ENCODE measurements at regions not wholly inside any gene's neighbourhood (a gene's known extent, or its start where the extent isn't known, plus 50 kb on each side); places are given as distances from the start of the nearest gene placed in this dataset.

DNA sequence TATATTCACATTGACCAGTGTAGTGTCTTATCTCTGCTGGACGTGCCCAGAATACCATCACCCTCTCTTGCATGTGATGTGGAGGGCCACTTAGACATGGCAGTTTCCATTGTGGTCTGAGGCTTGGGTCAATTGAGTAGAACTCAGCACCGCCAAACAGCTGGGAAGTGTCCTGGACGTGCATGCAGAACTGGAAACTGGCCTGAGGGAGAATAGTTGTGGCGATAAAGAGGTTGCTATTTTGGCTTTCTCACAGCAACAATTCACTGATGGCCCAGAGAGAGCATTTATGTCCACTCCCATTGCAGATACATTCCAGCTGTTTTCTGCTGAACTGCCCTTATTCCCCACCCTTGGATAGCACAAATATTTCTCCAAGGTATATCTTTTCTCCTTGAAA, 210.1 kb upstream of the DAAM1 start:
- TF ChIP-seq, protein P1, sequence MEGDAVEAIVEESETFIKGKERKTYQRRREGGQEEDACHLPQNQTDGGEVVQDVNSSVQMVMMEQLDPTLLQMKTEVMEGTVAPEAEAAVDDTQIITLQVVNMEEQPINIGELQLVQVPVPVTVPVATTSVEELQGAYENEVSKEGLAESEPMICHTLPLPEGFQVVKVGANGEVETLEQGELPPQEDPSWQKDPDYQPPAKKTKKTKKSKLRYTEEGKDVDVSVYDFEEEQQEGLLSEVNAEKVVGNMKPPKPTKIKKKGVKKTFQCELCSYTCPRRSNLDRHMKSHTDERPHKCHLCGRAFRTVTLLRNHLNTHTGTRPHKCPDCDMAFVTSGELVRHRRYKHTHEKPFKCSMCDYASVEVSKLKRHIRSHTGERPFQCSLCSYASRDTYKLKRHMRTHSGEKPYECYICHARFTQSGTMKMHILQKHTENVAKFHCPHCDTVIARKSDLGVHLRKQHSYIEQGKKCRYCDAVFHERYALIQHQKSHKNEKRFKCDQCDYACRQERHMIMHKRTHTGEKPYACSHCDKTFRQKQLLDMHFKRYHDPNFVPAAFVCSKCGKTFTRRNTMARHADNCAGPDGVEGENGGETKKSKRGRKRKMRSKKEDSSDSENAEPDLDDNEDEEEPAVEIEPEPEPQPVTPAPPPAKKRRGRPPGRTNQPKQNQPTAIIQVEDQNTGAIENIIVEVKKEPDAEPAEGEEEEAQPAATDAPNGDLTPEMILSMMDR (conservative IDR thresholded peaks at IDR 0.05) = no peak
- no peak for TF ChIP-seq EZH2 (IDR thresholded peaks at IDR 0.05; ENCODE audit: low read depth)
